ENCODE measurements at regions not wholly inside any gene's neighbourhood (a gene's known extent, or its start where the extent isn't known, plus 50 kb on each side); places are given as distances from the start of the nearest gene placed in this dataset.

- Histone ChIP-seq H3K27ac (ENCODE audit: extremely low read depth, low read depth, low read length) (no peak overlapping the region), H3K27me3 (ENCODE audit: control insufficient read depth in 2 of 2, insufficient read depth in 2 of 2, low read length in 2 of 2) (no peaks in the 10 kb centered on the region), H3K36me3 (ENCODE audit: control insufficient read depth, insufficient read depth, low read length) (no peaks in the 10 kb centered on the region), H3K9me3 (replicated peaks; ENCODE audit: control insufficient read depth, insufficient read depth, low read depth, low read length) (no peaks in the 10 kb centered on the region), H3K4me3 (no peak overlapping the region), H3K9ac (ENCODE audit: insufficient read depth in 1 of 2, low read depth in 2 of 2, low read length in 2 of 2) (no peak overlapping the region), H2AFZ (ENCODE audit: low read depth, low read length) (no peak overlapping the region), H3K79me2 (ENCODE audit: control insufficient read depth, insufficient read depth, low read length) (no peaks in the 10 kb centered on the region), H3K9me1 (ENCODE audit: control insufficient read depth, insufficient read depth, low read length) (no peaks in the 10 kb centered on the region), H3K4me2 (ENCODE audit: insufficient read depth, low read length) (no peak overlapping the region), H3K4me1 (replicated peaks in 1 of 2; ENCODE audit: control insufficient read depth in 2 of 2, insufficient read depth in 2 of 2, low read length in 2 of 2) (no peaks in the 10 kb centered on the region), H4K20me1 (replicated peaks; ENCODE audit: control insufficient read depth, insufficient read depth, low read length) (no peaks in the 10 kb centered on the region)
- ATAC-seq: no peak
- in situ Hi-C loops (cut with MboI): no loop called here
- DNase-seq (ENCODE audit: extremely low read depth in 1 of 4, low spot score in 3 of 4): no peak
- POLR2A ChIA-PET: no interaction called here
- CTCF ChIA-PET (ENCODE audit: low intra/inter-chr PET ratio): no interaction called here
- TF ChIP-seq MEF2A (IDR thresholded peaks at IDR 0.05; ENCODE audit: control insufficient read depth, low read depth, low read length) (no peak), RUNX1 (IDR thresholded peaks at IDR 0.05; ENCODE audit: low read depth) (no peak), RNF219 (CRISPR knock-in tag; IDR thresholded peaks at IDR 0.05) (no peak), ETV1 (tag; conservative IDR thresholded peaks at IDR 0.05; ENCODE audit: low read depth) (no peak), SETDB1 (IDR thresholded peaks at IDR 0.05; ENCODE audit: low read length) (no peak)
- WGBS (ENCODE audit: insufficient coverage, low coverage, missing lambda C conversion rate): 0% methylated on average over 5 of the region's 8 CpGs
- intact Hi-C loops (cut with micrococcal nuclease): no loop called here
- FAIRE-seq: no peak
- BruUV-seq (replicated peaks): no TSS peak
Measured at GRCh38 chr20:24236201-24236600, 233.2 kb upstream of the SYNDIG1 start.

All from K562 (cell line).